AG08395 (cell line): ENCODE measurements at regions not wholly inside any gene's neighbourhood (a gene's known extent, or its start where the extent isn't known, plus 50 kb on each side); places are given as distances from the start of the nearest gene placed in this dataset.
"Not testable (repeated sequence)": the region's sequence is repeated elsewhere in the genome, so short reads cannot be mapped to it uniquely, and the experiment has no call there.

ENCODE experiments used
- DNase-seq: peaks from one replicate; pipeline ENCODE4 v3.0.0; 2012; ENCODE audit warnings: mixed read lengths, low spot score

GRCh38 chr2:43146083-43146482, 80.3 kb downstream of the ZFP36L2 start:
- DNase-seq, result no peak

GRCh38 chr2:43144263-43144662, 82.1 kb downstream of the ZFP36L2 start:
- no peak for DNase-seq

- no peak for DNase-seq
Observed at GRCh38 chr2:43143756-43144155, 82.7 kb downstream of the ZFP36L2 start.

- no peak for DNase-seq
Observed at GRCh38 chr2:43142921-43143438, 83.4 kb downstream of the ZFP36L2 start.

GRCh38 chr2:43141636-43142151, 84.7 kb downstream of the ZFP36L2 start:
- DNase-seq, result not testable (repeated sequence)

GRCh38 chr2:43139996-43140621, 86.3 kb downstream of the ZFP36L2 start:
- peak; percentile 54 for DNase-seq

- no peak for DNase-seq
Observed at GRCh38 chr2:43139501-43139900, 86.9 kb downstream of the ZFP36L2 start.

GRCh38 chr2:43138441-43138840, 88.0 kb downstream of the ZFP36L2 start:
- DNase-seq, result no peak

GRCh38 chr2:43136876-43137275, 89.5 kb downstream of the ZFP36L2 start:
- no peak for DNase-seq

- DNase-seq, result no peak
Observed at GRCh38 chr2:43136011-43136799, 90.2 kb downstream of the ZFP36L2 start.

GRCh38 chr2:43135583-43135982, 90.8 kb downstream of the ZFP36L2 start:
- no peak for DNase-seq

GRCh38 chr2:43134571-43134889, 91.9 kb downstream of the ZFP36L2 start:
- no peak for DNase-seq

- DNase-seq, result no peak
Observed at GRCh38 chr2:43133708-43134570, 92.5 kb downstream of the ZFP36L2 start.

- DNase-seq, result no peak
Observed at GRCh38 chr2:43133336-43133707, 93.1 kb downstream of the ZFP36L2 start.

- DNase-seq, result no peak
Observed at GRCh38 chr2:43132683-43133301, 93.6 kb downstream of the ZFP36L2 start.

GRCh38 chr2:43131890-43132682, 94.3 kb downstream of the ZFP36L2 start:
- no peak for DNase-seq

GRCh38 chr2:43131051-43131889, 95.1 kb downstream of the ZFP36L2 start:
- DNase-seq, result peak; percentile 78

GRCh38 chr2:43130548-43130875, 95.9 kb downstream of the ZFP36L2 start:
- no peak for DNase-seq

- no peak for DNase-seq
Observed at GRCh38 chr2:43129676-43130547, 96.5 kb downstream of the ZFP36L2 start.
